Thyroid gland (tissue), 4 donors: ENCODE measurements at regions not wholly inside any gene's neighbourhood (a gene's known extent, or its start where the extent isn't known, plus 50 kb on each side); places are given as distances from the start of the nearest gene placed in this dataset.

Source experiments
- DNase-seq, 2 donors: peaks; one replicate each; pipeline ENCODE4 v3.0.0-alpha.2; 2019
- H3K27ac ChIP-seq, 3 donors: fragments of 200-600 bp; sonication (generic); 1 replicate in 2 of 3; 2 replicates in 1 of 3; pipeline ENCODE4 v1.5.1; 2016 to 2019; ENCODE audit warnings: mild to moderate bottlenecking in 1 of 3, moderate library complexity in 1 of 3
- H3K27me3 ChIP-seq: fragments of 200-600 bp; sonication (generic); one replicate; pipeline ENCODE4 v1.5.1; 2019
- H3K36me3 ChIP-seq, 2 donors: fragments of 200-600 bp; sonication (generic); one replicate each; pipeline ENCODE4 v1.5.1; 2016 to 2019
- H3K4me1 ChIP-seq, 2 donors: fragments of 200-600 bp; sonication (generic); one replicate each; pipeline ENCODE4 v1.5.1; 2017 to 2019
- H3K4me3 ChIP-seq, 3 donors: fragments of 200-600 bp; sonication (generic); replicated peaks in 1 of 3; 1 replicate in 2 of 3; 2 replicates in 1 of 3; pipeline ENCODE4 v1.5.1; 2016; ENCODE audit warnings: mild to moderate bottlenecking in 1 of 3
- H3K9me3 ChIP-seq: fragments of 200-600 bp; sonication (generic); one replicate; pipeline ENCODE4 v1.5.1; 2017
- POLR2A ChIP-seq, 2 donors: fragments of 450-650 bp; IDR thresholded peaks; one replicate each; pipeline ENCODE4 v1.6.1; 2017; ENCODE audit warnings: antibody characterized with exemption in 2 of 2, mild to moderate bottlenecking in 2 of 2, moderate library complexity in 1 of 2
- WGBS, 2 donors: methylation state at CpG; one replicate each; pipeline ENCODE4 v1.1.5; 2017; 5-methylcytosine and 5-hydroxymethylcytosine counted together
- intact Hi-C: fragments of 100-400 bp; cut with DNase I; formaldehyde crosslinking; loops from one replicate; pipeline ENCODE4 v1.15.1; 2023
- TF ChIP-seq, protein P1 (sequence below), 6 experiments: fragments of 200-600 bp in 3 of 6; fragments of 450-650 bp in 3 of 6; sonication (generic) in 3 of 6; IDR thresholded peaks; one replicate each; pipeline ENCODE4 v1.5.1; 2016 to 2019; ENCODE audit warnings: antibody characterized with exemption in 6 of 6, mild to moderate bottlenecking in 2 of 6, inconsistent platforms in 1 of 6, moderate library complexity in 1 of 6

- Histone ChIP-seq H3K27ac (no peak overlapping the region), H3K4me1 (peaks cover 4 to 6% of the 10 kb centered on the region in 2 donors), H3K4me3 (no peak overlapping the region), H3K9me3 (no peaks in the 10 kb centered on the region), H3K27me3 (no peaks in the 10 kb centered on the region), H3K36me3 (no peaks in the 10 kb centered on the region)
- whole genome bisulfite sequencing, 2 donors = 28 to 34% methylated on average over 13 of the region's 13 CpGs
- TF ChIP-seq, protein P1, sequence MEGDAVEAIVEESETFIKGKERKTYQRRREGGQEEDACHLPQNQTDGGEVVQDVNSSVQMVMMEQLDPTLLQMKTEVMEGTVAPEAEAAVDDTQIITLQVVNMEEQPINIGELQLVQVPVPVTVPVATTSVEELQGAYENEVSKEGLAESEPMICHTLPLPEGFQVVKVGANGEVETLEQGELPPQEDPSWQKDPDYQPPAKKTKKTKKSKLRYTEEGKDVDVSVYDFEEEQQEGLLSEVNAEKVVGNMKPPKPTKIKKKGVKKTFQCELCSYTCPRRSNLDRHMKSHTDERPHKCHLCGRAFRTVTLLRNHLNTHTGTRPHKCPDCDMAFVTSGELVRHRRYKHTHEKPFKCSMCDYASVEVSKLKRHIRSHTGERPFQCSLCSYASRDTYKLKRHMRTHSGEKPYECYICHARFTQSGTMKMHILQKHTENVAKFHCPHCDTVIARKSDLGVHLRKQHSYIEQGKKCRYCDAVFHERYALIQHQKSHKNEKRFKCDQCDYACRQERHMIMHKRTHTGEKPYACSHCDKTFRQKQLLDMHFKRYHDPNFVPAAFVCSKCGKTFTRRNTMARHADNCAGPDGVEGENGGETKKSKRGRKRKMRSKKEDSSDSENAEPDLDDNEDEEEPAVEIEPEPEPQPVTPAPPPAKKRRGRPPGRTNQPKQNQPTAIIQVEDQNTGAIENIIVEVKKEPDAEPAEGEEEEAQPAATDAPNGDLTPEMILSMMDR (IDR thresholded peaks at IDR 0.05) = peak; percentile 91 to 97 (median 94)
- no peak for TF ChIP-seq POLR2A (IDR thresholded peaks at IDR 0.05)
- DNase-seq = peak; percentile 49 to 52
- intact Hi-C loops = loop anchor here (2.0 kb wide), 1 partner anchor 114 kb away; the partner anchor contains the start of gene PRND
Measured at GRCh38 chr20:4607287-4607713, 79.0 kb upstream of the PRNP start.

DNA sequence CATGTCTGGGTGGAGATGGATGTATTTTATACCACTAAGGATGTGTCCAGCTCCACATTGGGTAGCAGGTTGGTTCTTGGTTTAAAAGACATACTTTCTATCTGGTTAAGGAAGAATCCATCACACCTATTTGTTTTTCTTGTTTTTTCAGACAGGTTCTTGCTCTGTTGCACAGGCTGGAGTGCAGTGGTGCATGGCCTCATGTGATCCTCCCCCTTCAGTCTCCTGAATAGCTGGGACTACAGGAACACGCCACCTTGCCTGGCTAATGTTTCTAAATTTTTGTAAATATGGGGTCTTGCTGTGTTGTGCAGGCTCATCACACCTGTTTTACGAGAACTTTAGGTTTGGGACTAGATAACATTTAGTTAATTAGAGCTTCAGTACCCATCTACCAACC, 80.2 kb upstream of the PRNP start:
- no peaks in the 10 kb centered on the region for H3K27me3 ChIP-seq
- intact Hi-C loops = loop anchor here (2.0 kb wide), 1 partner anchor 115 kb away; the partner anchor contains the start of gene PRND
- peaks cover 12 to 16% of the 10 kb centered on the region in 2 donors for H3K4me1 ChIP-seq
- DNase-seq = peak; percentile 51 to 57
- H3K4me3 ChIP-seq = no peak overlapping the region
- no peaks in the 10 kb centered on the region for H3K36me3 ChIP-seq
- 65 to 66% methylated on average over 2 of the region's 2 CpGs for WGBS, 2 donors
- H3K9me3 ChIP-seq = no peaks in the 10 kb centered on the region
- TF ChIP-seq, protein P1 (IDR thresholded peaks at IDR 0.05) = no peak
- TF ChIP-seq POLR2A (IDR thresholded peaks at IDR 0.05) = no peak
- no peak overlapping the region for H3K27ac ChIP-seq

- intact Hi-C loops = no loop called here
- no peaks in the 10 kb centered on the region for H3K36me3 ChIP-seq
- peaks cover 12 to 20% of the 10 kb centered on the region in 2 donors for H3K4me1 ChIP-seq
- H3K27me3 ChIP-seq = no peaks in the 10 kb centered on the region
- no peak overlapping the region for H3K4me3 ChIP-seq
- H3K27ac ChIP-seq = no peak overlapping the region
- WGBS, 2 donors = 80 to 81% methylated on average over 4 of the region's 4 CpGs
- no peaks in the 10 kb centered on the region for H3K9me3 ChIP-seq
- TF ChIP-seq, protein P1 (IDR thresholded peaks at IDR 0.05) = no peak
- TF ChIP-seq POLR2A (IDR thresholded peaks at IDR 0.05) = no peak
- no peak for DNase-seq
Measured at GRCh38 chr20:4605166-4605565, 81.1 kb upstream of the PRNP start.

DNA sequence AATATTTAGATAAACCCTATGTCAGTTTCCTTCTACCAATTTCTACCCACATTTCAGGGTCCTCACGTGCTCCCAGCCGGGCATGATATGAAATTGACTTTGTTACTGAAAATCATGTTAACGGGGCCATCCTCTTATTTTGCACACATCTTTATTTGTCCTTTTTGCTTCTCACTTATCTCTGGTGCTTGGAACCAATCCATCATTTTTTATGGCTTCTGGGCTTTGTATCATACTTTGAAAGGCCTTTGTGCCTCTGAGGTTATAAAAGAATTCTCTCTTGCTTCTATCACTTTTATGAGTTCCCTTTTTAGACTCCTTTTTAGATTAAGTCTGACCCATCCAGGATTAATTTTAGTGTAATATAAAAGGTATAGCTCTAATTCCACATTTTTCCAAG, 81.7 kb upstream of the PRNP start:
- no peak for TF ChIP-seq POLR2A (IDR thresholded peaks at IDR 0.05)
- TF ChIP-seq, protein P1 (IDR thresholded peaks at IDR 0.05) = no peak
- H3K9me3 ChIP-seq = no peaks in the 10 kb centered on the region
- WGBS, 2 donors = 87 to 90% methylated on average over 3 of the region's 3 CpGs
- no peaks in the 10 kb centered on the region for H3K27me3 ChIP-seq
- H3K4me3 ChIP-seq = no peak overlapping the region
- H3K36me3 ChIP-seq = no peaks in the 10 kb centered on the region
- no peak overlapping the region for H3K27ac ChIP-seq
- peaks cover 12 to 20% of the 10 kb centered on the region in 2 donors for H3K4me1 ChIP-seq
- intact Hi-C loops = no loop called here
- no peak for DNase-seq

GRCh38 chr20:4603724-4604123, 82.5 kb upstream of the PRNP start:
- peaks cover 12 to 20% of the 10 kb centered on the region in 2 donors for H3K4me1 ChIP-seq
- intact Hi-C loops = no loop called here
- WGBS, 2 donors = 62 to 69% methylated on average over 11 of the region's 11 CpGs
- no peak overlapping the region for H3K4me3 ChIP-seq
- H3K36me3 ChIP-seq = no peaks in the 10 kb centered on the region
- H3K9me3 ChIP-seq = no peaks in the 10 kb centered on the region
- no peaks in the 10 kb centered on the region for H3K27me3 ChIP-seq
- TF ChIP-seq, protein P1 (IDR thresholded peaks at IDR 0.05) = no peak
- no peak for TF ChIP-seq POLR2A (IDR thresholded peaks at IDR 0.05)
- no peak overlapping the region for H3K27ac ChIP-seq
- no peak for DNase-seq
